Mesodermal cell (in vitro differentiated cells): ENCODE measurements at regions not wholly inside any gene's neighbourhood (a gene's known extent, or its start where the extent isn't known, plus 50 kb on each side); places are given as distances from the start of the nearest gene placed in this dataset.

ENCODE experiments used
- H3K27ac ChIP-seq: 2 replicates; pipeline ENCODE4 v1.7.0; 2013; ENCODE audit warnings: mild to moderate bottlenecking, low read depth, low read length, moderate library complexity; ENCODE audit not compliant: severe bottlenecking
- H3K36me3 ChIP-seq: 2 replicates; pipeline ENCODE4 v1.7.1; 2013; ENCODE audit warnings: mild to moderate bottlenecking, low read length, moderate library complexity; ENCODE audit not compliant: control insufficient read depth, insufficient read depth
- H3K4me1 ChIP-seq: one replicate; pipeline ENCODE4 v1.7.1; 2013; ENCODE audit warnings: mild to moderate bottlenecking, low read length; ENCODE audit not compliant: insufficient read depth, control insufficient read depth, poor library complexity, severe bottlenecking
- H3K4me3 ChIP-seq: 2 replicates; pipeline ENCODE4 v1.7.0; 2013; ENCODE audit warnings: low read length, control low read depth, mild to moderate bottlenecking; ENCODE audit not compliant: insufficient read depth, poor library complexity, severe bottlenecking; ENCODE audit errors: extremely low read depth
- H3K9me3 ChIP-seq: 2 replicates; pipeline ENCODE4 v1.7.1; 2013; ENCODE audit warnings: mild to moderate bottlenecking, low read length, moderate library complexity; ENCODE audit not compliant: control insufficient read depth
- WGBS, 2 experiments: methylation state at CpG; one replicate each; pipeline ENCODE4 v1.1.5; 2013; ENCODE audit warnings: missing lambda C conversion rate in 2 of 2; ENCODE audit not compliant: insufficient coverage in 2 of 2; 5-methylcytosine and 5-hydroxymethylcytosine counted together

DNA sequence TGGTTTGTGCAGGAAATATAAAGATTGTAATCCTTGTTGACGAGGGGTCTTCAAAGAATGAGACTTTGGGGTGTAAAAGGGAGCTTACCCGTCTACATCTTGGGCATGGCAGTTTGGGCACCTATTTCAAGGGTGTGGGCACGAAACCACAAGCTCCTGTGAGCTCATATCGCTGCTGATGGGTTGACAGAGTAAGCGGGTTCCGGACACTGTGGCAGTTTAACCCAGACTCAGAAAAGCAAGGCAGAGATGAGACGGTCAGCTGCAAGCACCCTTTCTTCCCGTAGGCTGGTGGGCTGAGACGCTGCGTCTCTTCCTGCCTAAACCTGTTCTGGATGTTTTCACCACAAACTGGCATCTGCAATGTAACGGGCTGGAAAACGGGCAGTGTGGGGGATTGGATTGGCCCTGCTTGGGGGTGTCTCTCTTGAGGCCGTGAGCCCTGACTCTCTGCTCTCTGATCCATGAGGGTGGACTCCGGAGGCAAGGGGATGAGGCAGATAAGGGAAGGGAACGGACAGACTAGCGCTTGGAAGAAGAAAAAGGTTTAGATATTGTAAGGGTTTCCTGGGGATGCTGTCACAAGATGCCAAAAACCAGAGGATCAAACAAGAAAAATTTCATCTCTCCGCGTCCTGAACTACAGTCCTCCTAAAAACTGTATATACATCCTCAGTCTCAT is 237.5 kb downstream of the SHOX start:
- Histone ChIP-seq H3K4me1 (no peaks in the 10 kb centered on the region), H3K36me3 (no peaks in the 10 kb centered on the region), H3K9me3 (no peaks in the 10 kb centered on the region), H3K27ac (no peak overlapping the region), H3K4me3 (no peak overlapping the region)
- WGBS, 2 experiments = 72 to 91% methylated on average over 10 to 15 of the region's 18 CpGs

DNA sequence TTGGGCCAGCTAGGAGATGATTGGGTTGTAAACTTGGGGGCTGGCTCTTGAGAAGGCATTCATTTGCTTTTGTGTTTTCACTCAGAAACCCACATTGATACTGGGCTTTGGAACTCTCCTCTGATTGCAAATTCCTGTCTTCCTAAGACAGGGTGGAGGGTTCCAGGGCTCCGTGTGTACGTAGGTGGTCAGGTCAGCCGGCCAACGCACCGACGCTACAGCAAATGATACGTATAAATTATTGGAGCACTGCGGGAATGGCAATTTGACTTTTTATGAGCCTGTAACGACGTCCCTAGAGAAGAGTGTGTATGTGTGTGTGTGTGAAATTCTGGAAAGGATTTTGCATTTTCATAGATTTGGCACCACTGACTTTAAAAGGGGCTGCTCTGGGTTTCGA is 236.9 kb downstream of the SHOX start:
- Histone ChIP-seq H3K4me3 (no peak overlapping the region), H3K36me3 (no peaks in the 10 kb centered on the region), H3K9me3 (no peaks in the 10 kb centered on the region), H3K27ac (no peak overlapping the region), H3K4me1 (no peaks in the 10 kb centered on the region)
- 82 to 89% methylated on average over 10 of the region's 11 CpGs for WGBS, 2 experiments

DNA sequence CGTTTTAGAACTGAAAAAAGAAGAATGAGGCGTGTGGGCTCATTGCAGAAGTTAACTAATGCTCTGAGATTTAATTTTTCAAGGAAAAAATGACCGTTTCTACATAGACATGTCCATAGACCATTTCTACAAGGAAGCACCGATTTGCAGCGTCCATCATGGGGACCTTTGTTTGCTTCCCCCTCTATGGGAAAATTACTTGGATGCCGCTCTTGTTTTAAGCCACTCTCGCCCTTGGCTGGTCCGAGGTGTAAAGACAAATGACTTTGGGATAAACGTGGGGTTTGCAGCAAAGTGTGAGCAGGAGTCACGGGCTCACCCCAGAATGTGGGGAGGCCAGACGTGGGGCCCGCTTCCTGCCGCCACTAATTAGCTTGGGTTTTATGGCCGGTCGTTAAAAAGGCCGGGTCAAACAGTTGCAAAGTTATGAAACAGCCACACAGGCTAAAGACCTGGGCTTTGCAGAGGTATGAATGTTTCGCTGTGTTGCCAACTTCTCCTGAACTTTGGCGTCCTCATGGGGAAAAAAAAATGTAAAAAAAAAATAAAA is 235.9 kb downstream of the SHOX start:
- Histone ChIP-seq H3K27ac (no peak overlapping the region), H3K4me1 (no peaks in the 10 kb centered on the region), H3K9me3 (no peaks in the 10 kb centered on the region), H3K36me3 (no peaks in the 10 kb centered on the region), H3K4me3 (no peak overlapping the region)
- 82 to 84% methylated on average over 14 to 16 of the region's 18 CpGs for WGBS, 2 experiments

DNA sequence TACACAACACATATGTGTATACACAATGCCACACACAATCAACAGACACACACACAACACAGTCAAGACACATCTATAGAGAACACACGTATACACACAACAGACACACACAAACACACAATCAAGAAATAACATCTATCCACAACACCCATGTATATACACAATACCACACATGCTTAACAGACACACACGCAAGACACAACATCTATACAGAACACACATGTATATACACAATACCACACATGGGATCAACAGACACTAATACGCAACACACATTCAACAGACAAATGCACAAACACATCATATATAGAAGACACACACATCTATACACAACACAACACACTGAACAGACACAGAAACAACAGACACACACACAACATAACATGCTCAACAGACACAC is 234.8 kb downstream of the SHOX start:
- H3K36me3 ChIP-seq = no peaks in the 10 kb centered on the region
- no peak overlapping the region for H3K4me3 ChIP-seq
- H3K9me3 ChIP-seq = no peaks in the 10 kb centered on the region
- H3K4me1 ChIP-seq = no peaks in the 10 kb centered on the region
- 63 to 71% methylated on average over 3 of the region's 3 CpGs for WGBS, 2 experiments
- H3K27ac ChIP-seq = no peak overlapping the region

DNA sequence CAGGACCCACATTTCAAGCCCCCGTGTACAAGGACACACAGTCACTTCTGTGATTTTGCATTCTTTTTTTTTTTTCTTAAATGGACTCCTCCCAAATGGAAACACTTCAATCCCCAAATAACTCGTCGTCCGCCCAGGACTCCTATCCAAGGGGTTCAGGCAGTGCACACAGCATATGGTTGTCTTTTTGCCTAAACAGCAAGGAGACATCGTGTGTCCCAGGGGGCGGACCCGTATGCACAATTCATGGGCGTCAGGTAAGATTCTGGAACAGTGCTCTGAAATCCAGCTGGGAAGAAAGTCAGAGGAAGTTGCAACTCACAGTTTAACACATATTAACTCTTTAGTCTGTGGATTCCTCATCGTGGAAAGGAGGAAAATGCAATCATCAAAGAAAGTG is 231.3 kb downstream of the SHOX start:
- WGBS, 2 experiments = 73 to 75% methylated on average over 6 to 8 of the region's 9 CpGs
- peaks cover 1% of the 10 kb centered on the region for H3K4me1 ChIP-seq
- no peak overlapping the region for H3K4me3 ChIP-seq
- H3K9me3 ChIP-seq = no peaks in the 10 kb centered on the region
- H3K36me3 ChIP-seq = no peaks in the 10 kb centered on the region
- H3K27ac ChIP-seq = no peak overlapping the region

DNA sequence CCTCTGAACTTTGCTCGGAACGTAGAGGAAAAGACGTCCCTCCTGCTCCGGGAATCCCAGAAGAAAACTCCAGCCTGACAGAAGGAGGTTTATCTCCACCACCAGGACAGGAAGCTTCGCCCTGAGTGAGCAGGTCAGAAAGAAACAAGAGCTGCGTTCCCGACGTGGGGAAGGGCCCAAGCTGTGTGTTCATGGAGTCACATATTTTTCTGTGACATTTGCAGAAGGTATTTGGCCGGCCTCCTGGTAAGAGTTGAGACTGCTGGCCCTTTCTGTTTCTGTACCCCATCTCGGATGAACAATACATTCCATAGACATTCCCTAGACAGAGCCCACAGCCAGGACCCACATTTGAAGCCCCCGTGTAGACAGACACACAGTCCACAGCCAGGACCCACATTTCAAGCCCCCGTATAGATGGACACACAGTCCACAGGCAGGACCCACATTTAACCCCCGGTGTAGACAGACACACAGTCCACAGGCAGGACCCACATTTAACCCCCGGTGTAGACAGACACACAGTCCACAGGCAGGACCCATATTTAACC is 230.8 kb downstream of the SHOX start:
- H3K9me3 ChIP-seq = no peaks in the 10 kb centered on the region
- no peak overlapping the region for H3K4me3 ChIP-seq
- H3K27ac ChIP-seq = no peak overlapping the region
- WGBS, 2 experiments = 77 to 88% methylated on average over 9 to 14 of the region's 14 CpGs
- H3K36me3 ChIP-seq = no peaks in the 10 kb centered on the region
- peaks cover 6% of the 10 kb centered on the region for H3K4me1 ChIP-seq

DNA sequence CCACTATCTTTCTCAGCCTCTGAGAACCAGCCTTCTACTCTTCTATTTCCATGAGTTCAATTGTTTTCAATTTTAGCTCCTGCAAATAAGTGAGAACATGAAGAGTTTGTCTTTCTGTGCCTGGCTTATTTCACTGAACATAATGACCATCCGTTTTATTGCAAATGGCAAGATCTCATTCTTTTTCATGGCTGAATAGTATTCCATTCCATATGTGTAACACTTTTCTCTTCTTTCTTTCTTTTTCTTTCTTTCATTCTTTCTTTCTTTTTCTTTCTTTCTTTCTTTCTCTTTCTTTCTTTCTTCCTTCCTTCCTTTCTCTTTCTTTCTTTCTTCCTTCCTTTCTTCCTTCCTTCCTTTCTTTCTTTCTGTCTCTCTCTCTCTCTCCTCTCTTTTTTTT is 228.7 kb downstream of the SHOX start:
- H3K4me1 ChIP-seq = peaks cover 8% of the 10 kb centered on the region
- H3K9me3 ChIP-seq = no peaks in the 10 kb centered on the region
- H3K36me3 ChIP-seq = no peaks in the 10 kb centered on the region
- H3K4me3 ChIP-seq = no peak overlapping the region
- H3K27ac ChIP-seq = no peak overlapping the region
- 88 to 100% methylated on average over 1 of the region's 1 CpG for WGBS, 2 experiments

DNA sequence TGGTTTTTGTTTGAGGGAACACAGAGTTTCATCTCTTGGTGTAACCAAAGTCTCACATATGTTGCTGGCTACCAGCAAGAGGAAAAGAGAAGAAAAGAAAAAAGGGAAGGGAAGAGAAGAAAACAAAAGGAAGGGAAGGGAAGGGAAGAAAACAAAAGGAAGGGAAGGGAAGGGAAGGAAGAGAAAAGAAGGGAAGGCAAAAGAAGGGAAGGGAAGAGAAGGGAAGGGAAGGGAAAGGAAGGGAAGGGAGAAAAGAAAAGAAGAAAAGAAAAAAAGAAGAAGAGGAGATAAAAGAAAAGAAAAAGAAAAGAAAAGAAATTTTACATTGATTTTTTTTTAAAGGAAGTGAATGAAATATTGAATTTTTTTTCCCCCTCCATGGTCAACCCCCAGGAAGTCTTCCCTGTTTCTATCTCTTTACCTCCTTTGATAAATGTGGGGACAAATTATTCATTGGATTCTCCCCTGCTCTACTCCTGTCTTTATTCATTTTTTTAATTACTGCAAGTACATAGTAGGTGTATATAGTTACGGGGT is 228.0 kb downstream of the SHOX start:
- Histone ChIP-seq H3K4me3 (no peak overlapping the region), H3K36me3 (no peaks in the 10 kb centered on the region), H3K27ac (no peak overlapping the region), H3K9me3 (no peaks in the 10 kb centered on the region), H3K4me1 (peaks cover 8% of the 10 kb centered on the region)
- no CpG with 5 or more reads among the region's 1 CpG for WGBS, 2 experiments

DNA sequence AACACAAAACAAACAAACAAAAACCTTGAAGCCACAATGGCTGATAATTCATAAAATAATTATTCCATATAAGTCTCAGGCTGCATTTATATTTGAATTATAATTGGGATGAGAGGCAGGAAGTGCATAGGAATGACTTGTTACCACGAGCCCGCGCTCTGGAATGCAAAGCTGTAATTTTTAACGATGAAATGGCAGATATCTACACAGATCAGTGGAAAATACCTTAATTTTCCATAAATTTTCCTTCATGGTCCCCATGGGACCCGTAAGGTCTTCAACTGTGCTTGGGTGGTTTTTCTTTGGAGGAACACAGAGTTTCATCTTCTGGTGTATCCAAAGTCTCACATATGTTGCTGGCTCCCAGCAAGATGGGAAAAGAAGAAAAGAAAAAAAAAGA is 226.8 kb downstream of the SHOX start:
- Histone ChIP-seq H3K9me3 (no peaks in the 10 kb centered on the region), H3K4me1 (peaks cover 8% of the 10 kb centered on the region), H3K27ac (no peak overlapping the region), H3K4me3 (no peak overlapping the region), H3K36me3 (no peaks in the 10 kb centered on the region)
- 83 to 94% methylated on average over 1 to 3 of the region's 5 CpGs for WGBS, 2 experiments

DNA sequence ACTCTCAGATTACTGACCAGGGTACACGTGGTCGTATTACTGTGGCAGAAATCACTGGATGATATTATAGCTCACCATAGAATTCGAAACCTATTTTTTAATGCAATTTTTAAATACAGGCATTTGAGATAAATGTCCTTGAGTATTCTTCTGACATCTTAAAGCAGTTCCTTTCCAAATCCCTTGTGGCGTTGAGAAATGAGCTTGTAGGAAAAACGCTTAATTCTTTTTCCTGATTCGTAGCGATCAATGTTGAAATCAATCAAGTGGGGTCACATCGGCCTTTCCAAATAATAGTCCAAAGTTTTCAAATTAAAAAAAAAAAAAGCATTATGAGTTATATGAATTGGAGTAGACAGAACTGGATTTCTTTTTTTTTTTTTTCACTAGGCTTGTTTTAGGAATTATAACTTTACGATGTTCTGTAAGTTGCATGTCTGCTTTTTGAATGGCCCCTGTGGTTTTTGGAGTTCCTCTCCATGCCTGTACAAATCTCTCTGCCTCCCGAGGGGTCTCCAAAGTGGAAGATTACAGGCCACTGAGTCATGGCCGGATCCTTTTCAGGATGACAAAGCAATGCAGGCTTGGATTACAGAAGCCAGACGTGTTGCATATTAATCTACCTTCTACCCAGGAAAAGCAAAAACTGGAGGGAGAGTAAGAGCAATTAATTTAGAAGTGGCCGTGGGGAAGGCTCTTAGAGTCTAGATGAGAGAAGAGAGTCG is 226.1 kb downstream of the SHOX start:
- no peaks in the 10 kb centered on the region for H3K9me3 ChIP-seq
- WGBS, 2 experiments = 76 to 81% methylated on average over 3 to 5 of the region's 14 CpGs
- H3K36me3 ChIP-seq = no peaks in the 10 kb centered on the region
- H3K4me1 ChIP-seq = peaks cover 8% of the 10 kb centered on the region
- no peak overlapping the region for H3K4me3 ChIP-seq
- H3K27ac ChIP-seq = no peak overlapping the region
